GM12878 (cell line): ENCODE measurements at regions not wholly inside any gene's neighbourhood (a gene's known extent, or its start where the extent isn't known, plus 50 kb on each side); places are given as distances from the start of the nearest gene placed in this dataset.

Source experiments
- ATAC-seq: fragments of 200-7000 bp; cut with Tn5 transposase; 3 replicates; pipeline ENCODE4 v1.9.1; 2020; ENCODE audit warnings: mild to moderate bottlenecking, moderate library complexity
- BruUV-seq: library from RNA; stranded (reverse); fragments of 400-500 nt; replicated peaks from 2 replicates; lab custom pipeline; 2021; lab: Mats Ljungman, UMichigan
- CTCF ChIA-PET: fragments of 300-600 bp; sonication (Branson Sonifier 250); formaldehyde crosslinking; extraction: SDS; loops from one replicate; lab custom pipeline; 2021; ENCODE audit warnings: inconsistent platforms; lab: Yijun Ruan, JAX
- POLR2A ChIA-PET: fragments of 350-600 bp; formaldehyde crosslinking; extraction: SDS; loops from one replicate; lab custom pipeline; 2021; ENCODE audit warnings: inconsistent platforms; lab: Charles Lee
- RAD21 ChIA-PET: fragments of 300-600 bp; sonication (Branson Sonifier 250); formaldehyde crosslinking; loops from one replicate; lab custom pipeline; 2023; ENCODE audit warnings: antibody characterized with exemption; ENCODE audit not compliant: unreplicated experiment; lab: Charles Lee
- SMC1A ChIA-PET: fragments of 300-600 bp; sonication (Branson Sonifier 250); formaldehyde crosslinking; loops from one replicate; lab custom pipeline; 2023; ENCODE audit not compliant: unreplicated experiment, uncharacterized antibody; lab: Charles Lee
- DNase-seq: peaks from one replicate; pipeline ENCODE4 v3.0.0-alpha.2; 2011; ENCODE audit warnings: low read depth, low spot score
- FAIRE-seq: peaks from 3 replicates; lab custom pipeline; 2011; peaks lifted over from hg19 to GRCh38; lab: Jason Lieb, UNC
- H2AFZ ChIP-seq: 2 replicates; pipeline ENCODE4 v1.6.0; 2011; ENCODE audit warnings: low read depth, low read length, control low read depth; ENCODE audit not compliant: control insufficient read depth
- H3K27ac ChIP-seq: 2 replicates; pipeline ENCODE4 v1.5.1; 2011; ENCODE audit warnings: control low read depth; ENCODE audit not compliant: control insufficient read depth, insufficient read depth
- H3K27me3 ChIP-seq, 2 experiments: replicated peaks in 1 of 2; 2 replicates each; pipeline versions ENCODE4 v1.6.0 to v1.6.1; 2011; ENCODE audit warnings: low read length in 1 of 2; ENCODE audit not compliant: control insufficient read depth in 2 of 2, insufficient read depth in 2 of 2
- H3K36me3 ChIP-seq, 2 experiments: 2 replicates each; pipeline ENCODE4 v1.5.1; 2011; ENCODE audit warnings: low read length in 1 of 2; ENCODE audit not compliant: control insufficient read depth in 2 of 2, insufficient read depth in 2 of 2
- H3K4me1 ChIP-seq: 2 replicates; pipeline ENCODE4 v1.6.1; 2011; ENCODE audit warnings: mild to moderate bottlenecking, low read length, moderate library complexity, mixed read lengths; ENCODE audit not compliant: control insufficient read depth, insufficient read depth
- H3K4me2 ChIP-seq: 2 replicates; pipeline ENCODE4 v1.6.0; 2011; ENCODE audit warnings: control low read depth; ENCODE audit not compliant: control insufficient read depth, insufficient read depth
- H3K4me3 ChIP-seq: fragments of 200-600 bp; sonication (generic); 2 replicates; pipeline ENCODE4 v1.5.1; 2016
- H3K79me2 ChIP-seq: 2 replicates; pipeline ENCODE4 v1.6.0; 2011; ENCODE audit warnings: low read length; ENCODE audit not compliant: control insufficient read depth, insufficient read depth
- H3K9ac ChIP-seq: 2 replicates; pipeline ENCODE4 v1.8.0; 2011; ENCODE audit warnings: low read length, control low read depth, mixed read lengths; ENCODE audit not compliant: control insufficient read depth, insufficient read depth
- H3K9me3 ChIP-seq: replicated peaks from 3 replicates; pipeline ENCODE4 v1.5.1; 2011; ENCODE audit warnings: mild to moderate bottlenecking, low read length; ENCODE audit not compliant: control insufficient read depth, insufficient read depth
- H4K20me1 ChIP-seq: 2 replicates; pipeline ENCODE4 v1.6.0; 2011; ENCODE audit not compliant: control insufficient read depth, insufficient read depth
- BCLAF1 ChIP-seq: fragments of 450-650 bp; IDR thresholded peaks from 2 replicates; pipeline ENCODE4 v1.6.1; 2017; ENCODE audit warnings: antibody characterized with exemption, mild to moderate bottlenecking, moderate library complexity
- CBFB ChIP-seq: IDR thresholded peaks from 2 replicates; pipeline ENCODE4 v1.6.1; 2016; ENCODE audit warnings: antibody characterized with exemption, low read depth
- CBX5 ChIP-seq: sonication (generic); IDR thresholded peaks from 2 replicates; pipeline ENCODE4 v1.6.1; 2016; ENCODE audit warnings: low read depth, moderate library complexity, mild to moderate bottlenecking, inconsistent platforms
- E2F4 ChIP-seq: IDR thresholded peaks from 2 replicates; pipeline ENCODE4 v1.6.1; 2012; ENCODE audit warnings: low read depth, low read length, improper control_type of control experiment
- EGR1 ChIP-seq, 2 experiments: IDR thresholded peaks; 1 replicate in 1 of 2; 2 replicates in 1 of 2; pipeline ENCODE4 v1.6.1; 2011 to 2012; ENCODE audit warnings: low read depth in 2 of 2, low read length in 2 of 2, borderline replicate concordance in 1 of 2, mild to moderate bottlenecking in 1 of 2, moderate library complexity in 1 of 2
- ESRRA ChIP-seq: IDR thresholded peaks from 2 replicates; pipeline ENCODE4 v1.6.1; 2012; ENCODE audit warnings: mild to moderate bottlenecking, low read length, improper control_type of control experiment
- FOXK2 ChIP-seq: fragments of 450-650 bp; IDR thresholded peaks from 2 replicates; pipeline ENCODE4 v1.6.1; 2017; ENCODE audit warnings: mild to moderate bottlenecking, moderate library complexity
- IKZF2 ChIP-seq, 2 experiments: fragments of 450-650 bp; IDR thresholded peaks; 2 replicates each; pipeline ENCODE4 v1.6.1; 2017; ENCODE audit warnings: mild to moderate bottlenecking in 2 of 2, moderate library complexity in 2 of 2
- NFYB ChIP-seq: IDR thresholded peaks from 2 replicates; pipeline ENCODE4 v1.6.1; 2011; ENCODE audit warnings: low read depth, mild to moderate bottlenecking, low read length, improper control_type of control experiment, moderate library complexity; ENCODE audit not compliant: insufficient read depth
- NRF1 ChIP-seq: conservative IDR thresholded peaks from 2 replicates; pipeline ENCODE4 v1.6.1; 2011; ENCODE audit warnings: mild to moderate bottlenecking, low read depth, low read length, improper control_type of control experiment
- POLR2AphosphoS5 ChIP-seq: IDR thresholded peaks from 2 replicates; pipeline ENCODE4 v1.6.1; 2011; ENCODE audit warnings: mild to moderate bottlenecking, low read length, inconsistent platforms
- SMAD1 ChIP-seq: fragments of 450-650 bp; IDR thresholded peaks from 2 replicates; pipeline ENCODE4 v1.6.1; 2018; ENCODE audit warnings: mild to moderate bottlenecking, low read depth; ENCODE audit not compliant: partially characterized antibody
- STAT1 ChIP-seq: fragments of 450-650 bp; conservative IDR thresholded peaks from 2 replicates; pipeline ENCODE4 v1.6.1; 2014; ENCODE audit warnings: antibody characterized with exemption, mild to moderate bottlenecking
- TAF1 ChIP-seq: IDR thresholded peaks from 2 replicates; pipeline ENCODE4 v1.6.1; 2011; ENCODE audit warnings: mild to moderate bottlenecking, low read depth, low read length, borderline replicate concordance
- YBX1 ChIP-seq: fragments of 450-650 bp; IDR thresholded peaks from 2 replicates; pipeline ENCODE4 v1.6.1; 2016; ENCODE audit warnings: antibody characterized with exemption
- ZZZ3 ChIP-seq: IDR thresholded peaks from 2 replicates; pipeline ENCODE4 v1.6.1; 2011; ENCODE audit warnings: low read depth; ENCODE audit not compliant: control insufficient read depth, insufficient read length
- WGBS: methylation state at CpG from one replicate; pipeline ENCODE4 v1.1.6; 2016; ENCODE audit warnings: low lambda C conversion rate; ENCODE audit not compliant: insufficient replicate concordance, insufficient coverage; ENCODE audit errors: missing lambda C conversion rate; 5-methylcytosine and 5-hydroxymethylcytosine counted together
- in situ Hi-C: fragments of 300-500 bp; cut with MboI; formaldehyde crosslinking; loops from 9 replicates; pipeline ENCODE4 v1.14.3; 2018; ENCODE audit warnings: mixed read lengths
- intact Hi-C: fragments of 100-400 bp; cut with micrococcal nuclease; formaldehyde crosslinking; loops from one replicate; pipeline ENCODE4 v1.14.2; 2022; ENCODE audit not compliant: unreplicated experiment
- TF ChIP-seq, protein P1 (sequence below): fragments of 450-650 bp; IDR thresholded peaks from 2 replicates; pipeline ENCODE4 v1.6.1; 2017; ENCODE audit warnings: mild to moderate bottlenecking, low read depth, inconsistent platforms; ENCODE audit not compliant: poor library complexity, severe bottlenecking
- TF ChIP-seq, protein P2 (sequence below): fragments of 450-650 bp; IDR thresholded peaks from 2 replicates; pipeline ENCODE4 v1.6.1; 2018; ENCODE audit warnings: mild to moderate bottlenecking, low read depth, moderate library complexity; ENCODE audit not compliant: partially characterized antibody

DNA sequence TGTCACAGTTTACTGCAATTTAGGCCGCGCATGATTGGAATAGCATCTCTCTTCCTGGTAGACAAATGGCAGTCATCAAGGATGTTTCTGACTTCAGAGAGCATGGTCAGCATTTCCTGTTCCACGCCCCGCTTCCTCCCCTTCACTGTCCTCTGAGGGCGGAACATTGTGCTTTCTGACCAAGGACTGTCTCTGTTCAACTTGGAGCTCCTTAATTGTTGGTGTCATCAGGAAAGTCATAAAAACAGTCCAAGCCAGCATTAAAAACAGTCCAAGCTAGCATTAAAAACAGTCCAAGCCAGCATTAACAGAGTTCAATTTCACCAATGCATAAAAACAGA is 301.3 kb upstream of the IRX4 start:
- FAIRE-seq (no peak), ATAC-seq (no peak), DNase-seq (no peak)
- H3K79me2 ChIP-seq, result no peaks in the 10 kb centered on the region
- ChIA-PET POLR2A (no interaction called here), SMC1A (no interaction called here), RAD21 (no interaction called here), CTCF (no interaction called here)
- BruUV-seq, result no TSS peak
- no peaks in the 10 kb centered on the region; the same call in 2 of the 3 replicates for H3K9me3 ChIP-seq
- H3K27me3 ChIP-seq, result no peaks in the 10 kb centered on the region
- in situ Hi-C loops, result no loop called here
- no peak overlapping the region for H2AFZ ChIP-seq
- H3K4me3 ChIP-seq, result no peak overlapping the region
- intact Hi-C loops, result no loop called here
- no peaks in the 10 kb centered on the region for H3K4me1 ChIP-seq
- 53% methylated on average over 5 of the region's 5 CpGs for WGBS
- H3K27ac ChIP-seq, result no peak overlapping the region
- no peak overlapping the region for H3K4me2 ChIP-seq
- H3K36me3 ChIP-seq, result no peaks in the 10 kb centered on the region
- no peak overlapping the region for H3K9ac ChIP-seq
- H4K20me1 ChIP-seq, result no peaks in the 10 kb centered on the region
- TF ChIP-seq NRF1 (no peak), IKZF2 (IDR thresholded peaks at IDR 0.05) (no peak), SMAD1 (no peak), CBFB (no peak), ZZZ3 (no peak), BCLAF1 (no peak), TAF1 (no peak), ESRRA (no peak), NFYB (no peak), FOXK2 (no peak), E2F4 (no peak), STAT1 (no peak), POLR2AphosphoS5 (no peak), CBX5 (no peak), YBX1 (no peak), EGR1 (IDR thresholded peaks at IDR 0.05; ENCODE audit: borderline replicate concordance in 1 of 2, low read depth in 2 of 2, low read length in 2 of 2) (no peak)
- TF ChIP-seq, protein P1, sequence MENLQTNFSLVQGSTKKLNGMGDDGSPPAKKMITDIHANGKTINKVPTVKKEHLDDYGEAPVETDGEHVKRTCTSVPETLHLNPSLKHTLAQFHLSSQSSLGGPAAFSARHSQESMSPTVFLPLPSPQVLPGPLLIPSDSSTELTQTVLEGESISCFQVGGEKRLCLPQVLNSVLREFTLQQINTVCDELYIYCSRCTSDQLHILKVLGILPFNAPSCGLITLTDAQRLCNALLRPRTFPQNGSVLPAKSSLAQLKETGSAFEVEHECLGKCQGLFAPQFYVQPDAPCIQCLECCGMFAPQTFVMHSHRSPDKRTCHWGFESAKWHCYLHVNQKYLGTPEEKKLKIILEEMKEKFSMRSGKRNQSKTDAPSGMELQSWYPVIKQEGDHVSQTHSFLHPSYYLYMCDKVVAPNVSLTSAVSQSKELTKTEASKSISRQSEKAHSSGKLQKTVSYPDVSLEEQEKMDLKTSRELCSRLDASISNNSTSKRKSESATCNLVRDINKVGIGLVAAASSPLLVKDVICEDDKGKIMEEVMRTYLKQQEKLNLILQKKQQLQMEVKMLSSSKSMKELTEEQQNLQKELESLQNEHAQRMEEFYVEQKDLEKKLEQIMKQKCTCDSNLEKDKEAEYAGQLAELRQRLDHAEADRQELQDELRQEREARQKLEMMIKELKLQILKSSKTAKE, result no peak
- TF ChIP-seq, protein P2, sequence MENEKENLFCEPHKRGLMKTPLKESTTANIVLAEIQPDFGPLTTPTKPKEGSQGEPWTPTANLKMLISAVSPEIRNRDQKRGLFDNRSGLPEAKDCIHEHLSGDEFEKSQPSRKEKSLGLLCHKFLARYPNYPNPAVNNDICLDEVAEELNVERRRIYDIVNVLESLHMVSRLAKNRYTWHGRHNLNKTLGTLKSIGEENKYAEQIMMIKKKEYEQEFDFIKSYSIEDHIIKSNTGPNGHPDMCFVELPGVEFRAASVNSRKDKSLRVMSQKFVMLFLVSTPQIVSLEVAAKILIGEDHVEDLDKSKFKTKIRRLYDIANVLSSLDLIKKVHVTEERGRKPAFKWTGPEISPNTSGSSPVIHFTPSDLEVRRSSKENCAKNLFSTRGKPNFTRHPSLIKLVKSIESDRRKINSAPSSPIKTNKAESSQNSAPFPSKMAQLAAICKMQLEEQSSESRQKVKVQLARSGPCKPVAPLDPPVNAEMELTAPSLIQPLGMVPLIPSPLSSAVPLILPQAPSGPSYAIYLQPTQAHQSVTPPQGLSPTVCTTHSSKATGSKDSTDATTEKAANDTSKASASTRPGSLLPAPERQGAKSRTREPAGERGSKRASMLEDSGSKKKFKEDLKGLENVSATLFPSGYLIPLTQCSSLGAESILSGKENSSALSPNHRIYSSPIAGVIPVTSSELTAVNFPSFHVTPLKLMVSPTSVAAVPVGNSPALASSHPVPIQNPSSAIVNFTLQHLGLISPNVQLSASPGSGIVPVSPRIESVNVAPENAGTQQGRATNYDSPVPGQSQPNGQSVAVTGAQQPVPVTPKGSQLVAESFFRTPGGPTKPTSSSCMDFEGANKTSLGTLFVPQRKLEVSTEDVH, result no peak
